A673 (cell line): ENCODE measurements at regions not wholly inside any gene's neighbourhood (a gene's known extent, or its start where the extent isn't known, plus 50 kb on each side); places are given as distances from the start of the nearest gene placed in this dataset.

ENCODE experiments used
- EZH2 ChIP-seq: fragments of 200-600 bp; sonication (generic); IDR thresholded peaks from 2 replicates; pipeline ENCODE4 v1.6.1; 2017; ENCODE audit warnings: borderline replicate concordance, low read depth, mild to moderate bottlenecking, mixed read lengths, antibody characterized with exemption, low read length; ENCODE audit not compliant: poor library complexity, severe bottlenecking
- TF ChIP-seq, protein P1 (sequence below): fragments of 300-800, 200-600 bp; sonication (generic); conservative IDR thresholded peaks from 2 replicates; pipeline ENCODE4 v1.5.1; 2017; ENCODE audit warnings: low read depth, mild to moderate bottlenecking, antibody characterized with exemption, low read length, moderate library complexity, mixed read lengths

DNA sequence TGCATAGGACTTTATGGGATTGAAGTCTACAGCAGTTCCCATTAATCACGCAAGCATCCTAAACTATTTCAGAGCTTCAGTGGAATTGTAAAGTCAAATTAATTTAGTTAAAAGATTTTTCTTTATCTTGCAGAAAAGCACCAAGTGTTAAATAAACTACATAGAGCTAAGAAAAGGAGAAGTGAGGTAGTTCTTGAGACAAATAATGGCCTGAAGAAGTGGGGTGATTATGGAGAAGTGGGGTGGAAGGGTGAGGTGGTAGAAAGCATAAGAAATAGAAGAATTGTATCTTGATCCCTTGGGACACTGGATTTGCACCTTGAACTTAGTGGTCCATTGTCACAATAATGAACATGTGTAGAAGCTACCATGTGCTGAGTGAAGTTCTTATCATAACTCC lies 121.7 kb upstream of the LINC00305 start:
- TF ChIP-seq EZH2, result no peak
- TF ChIP-seq, protein P1, sequence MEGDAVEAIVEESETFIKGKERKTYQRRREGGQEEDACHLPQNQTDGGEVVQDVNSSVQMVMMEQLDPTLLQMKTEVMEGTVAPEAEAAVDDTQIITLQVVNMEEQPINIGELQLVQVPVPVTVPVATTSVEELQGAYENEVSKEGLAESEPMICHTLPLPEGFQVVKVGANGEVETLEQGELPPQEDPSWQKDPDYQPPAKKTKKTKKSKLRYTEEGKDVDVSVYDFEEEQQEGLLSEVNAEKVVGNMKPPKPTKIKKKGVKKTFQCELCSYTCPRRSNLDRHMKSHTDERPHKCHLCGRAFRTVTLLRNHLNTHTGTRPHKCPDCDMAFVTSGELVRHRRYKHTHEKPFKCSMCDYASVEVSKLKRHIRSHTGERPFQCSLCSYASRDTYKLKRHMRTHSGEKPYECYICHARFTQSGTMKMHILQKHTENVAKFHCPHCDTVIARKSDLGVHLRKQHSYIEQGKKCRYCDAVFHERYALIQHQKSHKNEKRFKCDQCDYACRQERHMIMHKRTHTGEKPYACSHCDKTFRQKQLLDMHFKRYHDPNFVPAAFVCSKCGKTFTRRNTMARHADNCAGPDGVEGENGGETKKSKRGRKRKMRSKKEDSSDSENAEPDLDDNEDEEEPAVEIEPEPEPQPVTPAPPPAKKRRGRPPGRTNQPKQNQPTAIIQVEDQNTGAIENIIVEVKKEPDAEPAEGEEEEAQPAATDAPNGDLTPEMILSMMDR, result no peak
